Retina (tissue), 1 donor: ENCODE measurements at regions not wholly inside any gene's neighbourhood (a gene's known extent, or its start where the extent isn't known, plus 50 kb on each side); places are given as distances from the start of the nearest gene placed in this dataset.
"Not testable (repeated sequence)": the region's sequence is repeated elsewhere in the genome, so short reads cannot be mapped to it uniquely, and the experiment has no call there.

Experiments
- DNase-seq: peaks from one replicate; pipeline ENCODE4 v3.0.0-alpha.2; 2016

DNA sequence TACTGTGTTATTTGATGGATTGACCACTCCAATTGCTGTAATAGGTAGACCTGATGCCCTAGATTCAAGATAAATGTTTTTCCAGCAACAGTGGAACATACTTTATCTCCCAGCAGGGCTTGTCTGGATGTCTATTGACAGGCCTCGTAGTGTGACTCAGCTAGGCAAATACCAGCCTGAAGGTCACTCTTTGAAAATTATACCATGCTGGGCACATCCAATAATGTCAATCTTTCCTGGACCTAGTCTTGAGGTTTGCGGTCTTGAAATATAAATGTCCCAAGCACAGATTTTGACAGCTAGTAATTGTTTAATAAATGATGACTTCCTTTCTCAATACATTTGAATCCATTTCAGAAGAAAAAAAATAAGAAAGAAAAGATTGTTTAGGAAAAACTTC is 1138.0 kb upstream of the TMPRSS15 start:
- DNase-seq, result no peak

DNA sequence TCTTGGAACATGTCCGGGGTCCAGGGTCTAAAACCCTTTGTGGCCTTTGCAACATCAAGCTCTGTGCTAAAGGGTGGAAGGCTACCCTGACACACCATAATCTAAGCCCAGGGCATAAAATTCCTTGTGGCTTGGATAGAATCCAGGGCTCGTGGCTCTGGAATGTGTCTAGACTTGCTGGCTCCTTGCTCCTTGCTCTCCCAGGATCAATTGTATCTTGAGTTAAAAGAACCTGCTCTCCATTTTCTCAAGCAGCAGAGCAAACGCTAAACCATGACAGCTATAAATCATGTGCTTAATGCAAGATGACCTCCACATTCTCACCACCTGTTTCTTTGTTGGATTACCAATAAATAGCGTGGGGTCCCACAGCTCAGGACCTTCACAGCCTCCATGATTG is 1140.9 kb upstream of the TMPRSS15 start:
- DNase-seq, result not testable (repeated sequence)

DNA sequence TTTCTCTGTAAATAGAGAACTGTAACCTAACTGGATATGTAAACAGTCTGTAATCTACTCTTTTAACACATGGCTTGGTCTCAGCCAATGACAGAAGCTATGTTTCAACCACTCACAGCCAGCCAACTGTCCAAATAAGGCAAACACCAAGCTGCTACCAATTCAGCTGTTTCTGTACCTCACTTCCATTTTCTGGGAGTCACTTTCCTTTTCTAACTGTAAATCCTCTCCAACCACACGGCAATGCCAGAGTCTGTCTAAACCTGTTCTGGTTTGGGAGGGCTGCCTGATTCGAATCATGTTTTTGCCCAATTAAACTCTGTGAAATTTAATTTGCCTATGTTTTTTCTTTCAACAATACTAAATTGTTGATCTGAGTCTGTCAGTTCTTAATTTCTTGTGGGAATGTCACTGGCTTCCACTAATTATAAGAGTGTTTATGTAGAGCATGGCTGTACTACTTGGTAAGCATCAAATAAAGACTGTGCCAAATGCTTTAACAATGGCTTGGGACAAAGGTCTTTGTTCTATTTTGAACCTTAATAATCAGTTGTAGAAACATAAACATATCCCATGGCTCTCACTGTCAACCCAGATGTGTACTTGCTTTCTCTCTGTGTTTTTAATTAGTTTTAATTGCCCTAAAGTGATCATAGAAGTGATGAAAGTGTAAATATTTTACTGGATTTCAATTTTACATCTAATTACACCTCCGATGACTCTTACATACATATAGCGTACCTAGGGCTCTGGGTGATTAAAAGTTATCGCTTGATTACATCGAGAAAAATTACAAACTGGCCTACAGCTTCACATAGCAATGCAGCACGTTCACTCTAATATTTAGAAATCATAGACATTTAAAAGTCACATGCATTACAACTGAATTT is 1144.6 kb upstream of the TMPRSS15 start:
- DNase-seq, result peak; percentile 65

DNA sequence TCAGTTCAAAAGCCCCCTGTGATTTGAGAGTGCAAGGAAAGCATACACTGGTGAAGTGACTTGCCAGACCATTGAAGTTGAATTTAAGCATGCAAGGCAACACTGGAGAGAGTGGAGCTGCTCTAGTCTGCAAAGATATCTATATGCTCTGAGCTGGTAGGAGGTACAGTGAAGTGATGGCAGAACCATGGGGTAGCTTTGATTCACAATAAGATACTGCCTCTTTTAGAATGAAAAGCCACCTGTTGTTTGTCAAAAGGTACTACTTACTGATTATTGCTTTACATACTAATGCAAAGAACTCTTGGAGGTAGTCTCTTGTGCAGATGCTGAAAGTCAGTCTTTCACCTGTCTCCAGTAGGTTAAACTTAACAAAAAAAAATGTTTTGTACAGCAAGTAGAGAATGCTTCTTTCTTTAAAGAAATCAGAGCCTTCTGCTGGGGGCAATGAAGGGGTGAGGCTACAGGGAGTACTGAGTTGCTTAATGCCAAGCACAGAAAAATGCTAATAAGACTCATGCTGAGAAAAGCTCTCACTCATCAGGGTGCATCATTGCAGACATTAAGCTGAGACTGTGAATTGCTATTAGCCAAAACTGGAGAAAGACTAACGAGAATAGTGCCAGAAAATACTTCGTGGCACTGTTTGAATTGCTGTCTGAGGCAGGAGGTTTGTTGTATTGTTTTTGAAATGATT is 1150.5 kb upstream of the TMPRSS15 start:
- DNase-seq, result no peak

DNA sequence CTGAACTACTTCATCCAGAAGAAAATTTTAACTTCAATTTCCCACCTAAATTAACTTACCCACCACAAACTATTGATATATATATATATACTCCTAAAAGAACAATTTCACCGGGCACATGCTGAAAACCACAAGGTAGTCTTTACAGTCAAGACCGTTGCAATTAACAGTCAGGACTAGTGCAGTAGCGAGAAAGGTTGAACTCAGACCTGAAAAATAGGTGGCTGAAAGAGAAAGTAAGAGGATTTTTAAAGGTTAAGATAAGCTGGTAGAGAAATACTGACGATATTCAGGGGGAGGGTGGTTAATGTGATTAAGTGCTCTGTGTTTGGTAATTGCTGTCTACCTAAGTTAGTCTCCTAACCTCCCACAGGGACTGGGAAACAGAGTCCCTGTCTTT is 1153.5 kb upstream of the TMPRSS15 start:
- no peak for DNase-seq

DNA sequence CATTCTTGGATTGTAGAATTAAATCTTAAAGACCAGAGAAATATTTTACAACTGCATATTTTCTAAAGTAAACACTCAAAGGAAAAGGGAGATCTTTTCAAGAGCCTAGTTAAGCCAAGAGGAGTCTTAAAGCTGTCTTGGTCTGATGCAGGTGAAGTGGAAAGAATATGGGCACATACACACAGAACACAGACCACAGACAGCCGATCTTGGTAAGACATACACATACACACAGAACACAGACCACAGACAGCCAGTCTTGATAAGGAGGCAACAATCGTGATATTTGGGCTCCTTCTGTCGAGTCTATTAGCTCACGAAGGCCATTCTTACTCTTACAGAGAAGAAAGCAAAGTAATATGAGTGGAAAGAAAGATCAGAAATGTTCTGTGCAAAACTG is 1153.9 kb upstream of the TMPRSS15 start:
- DNase-seq, result no peak

DNA sequence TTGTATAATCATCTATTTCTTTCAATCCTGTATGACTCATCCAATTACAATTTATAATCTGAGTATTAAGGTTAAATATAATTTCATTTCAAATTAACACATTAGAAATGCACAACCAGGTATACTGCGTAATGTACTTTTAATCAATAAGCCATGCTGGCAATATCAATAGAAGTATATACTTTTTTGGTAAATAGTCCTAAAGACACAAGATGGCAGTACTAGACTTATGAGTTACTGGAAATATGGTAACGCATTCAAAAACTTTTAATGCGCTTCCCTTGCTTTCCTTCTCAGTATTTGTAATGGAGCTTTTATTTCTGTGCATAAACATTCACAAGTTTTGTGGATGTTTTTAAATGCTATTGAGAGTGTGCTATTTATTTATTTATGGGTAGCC is 1162.0 kb upstream of the TMPRSS15 start:
- no peak for DNase-seq

DNA sequence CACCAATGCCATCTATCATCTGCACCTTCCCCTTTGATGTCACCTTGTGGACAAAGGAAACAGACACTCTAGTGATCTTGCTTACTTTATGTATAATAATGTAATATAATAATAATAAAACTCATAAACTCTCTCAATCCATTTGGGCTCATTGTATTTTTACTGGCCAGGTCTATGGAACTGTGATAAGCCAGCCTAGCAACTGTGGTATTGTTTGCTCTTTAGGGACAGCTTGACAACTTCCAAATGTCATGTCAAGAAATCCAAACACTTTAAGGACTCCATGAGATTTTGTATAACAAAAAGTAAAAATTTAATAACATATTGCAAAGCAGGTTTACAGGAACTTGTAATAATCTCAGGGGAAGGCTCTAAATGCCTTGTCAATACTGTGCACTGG is 1163.4 kb upstream of the TMPRSS15 start:
- no peak for DNase-seq

DNA sequence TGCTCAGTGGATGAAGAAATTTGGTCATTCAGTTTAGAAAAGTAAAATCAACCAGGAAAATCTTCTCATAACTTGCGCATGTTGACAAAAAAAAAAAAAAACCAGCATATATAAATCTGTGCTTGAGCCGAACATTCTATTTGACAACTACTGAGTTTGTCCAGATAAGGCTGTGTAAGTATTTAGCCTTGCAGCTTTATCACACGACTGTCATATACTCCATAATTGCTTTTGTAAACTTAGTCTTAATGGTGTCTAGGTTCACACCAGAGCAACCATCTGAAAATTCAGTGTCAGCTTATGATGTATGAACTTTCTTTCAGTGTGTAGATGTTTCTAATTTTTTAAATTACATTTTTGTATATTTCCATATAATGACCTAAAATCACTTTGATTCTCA is 1173.8 kb upstream of the TMPRSS15 start:
- no peak for DNase-seq

DNA sequence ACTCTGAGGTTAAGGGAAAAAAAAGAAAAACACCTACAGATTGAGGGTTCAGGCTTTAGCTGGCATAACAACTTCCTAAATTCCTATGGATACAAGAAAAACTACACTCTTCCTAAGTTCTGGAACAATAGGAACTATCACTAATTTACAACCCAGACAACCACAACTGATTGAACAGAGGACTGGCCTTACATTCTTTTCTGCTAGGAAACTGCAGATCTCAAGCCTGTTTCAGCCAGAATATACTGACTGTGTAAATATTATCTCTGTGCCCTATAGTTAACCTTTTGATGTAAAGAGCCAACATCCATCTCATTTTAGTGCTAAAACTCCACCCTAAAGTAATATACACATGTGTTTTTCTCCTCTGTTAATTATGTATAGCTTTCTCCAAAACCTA is 1186.5 kb upstream of the TMPRSS15 start:
- DNase-seq, result no peak

DNA sequence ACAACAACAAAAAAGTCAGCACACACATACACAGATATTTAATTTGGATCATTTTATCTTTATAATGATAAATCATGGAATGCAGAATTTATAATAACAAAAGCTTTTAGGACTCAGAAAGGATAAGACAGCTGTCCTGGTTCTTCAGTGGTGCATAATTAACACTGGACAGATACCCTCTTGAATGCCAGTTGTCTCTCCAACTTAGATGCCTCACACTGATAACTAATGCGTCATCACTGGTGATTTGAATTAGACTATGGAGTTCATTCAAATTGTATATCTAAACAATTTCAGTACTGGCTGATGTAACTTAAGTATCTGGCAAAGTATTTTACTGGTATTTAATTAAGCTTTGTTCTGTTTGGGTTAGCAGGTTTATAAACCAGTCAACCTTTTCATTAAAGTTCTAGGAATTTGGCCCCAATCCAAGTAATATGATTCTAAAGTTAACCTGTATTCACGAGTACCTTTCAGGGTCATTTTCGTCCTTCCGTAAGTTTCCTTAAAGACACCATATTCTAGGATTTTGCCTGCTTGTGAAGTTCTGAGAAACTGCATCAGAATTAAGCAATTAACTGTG is 1199.5 kb upstream of the TMPRSS15 start:
- DNase-seq, result no peak

DNA sequence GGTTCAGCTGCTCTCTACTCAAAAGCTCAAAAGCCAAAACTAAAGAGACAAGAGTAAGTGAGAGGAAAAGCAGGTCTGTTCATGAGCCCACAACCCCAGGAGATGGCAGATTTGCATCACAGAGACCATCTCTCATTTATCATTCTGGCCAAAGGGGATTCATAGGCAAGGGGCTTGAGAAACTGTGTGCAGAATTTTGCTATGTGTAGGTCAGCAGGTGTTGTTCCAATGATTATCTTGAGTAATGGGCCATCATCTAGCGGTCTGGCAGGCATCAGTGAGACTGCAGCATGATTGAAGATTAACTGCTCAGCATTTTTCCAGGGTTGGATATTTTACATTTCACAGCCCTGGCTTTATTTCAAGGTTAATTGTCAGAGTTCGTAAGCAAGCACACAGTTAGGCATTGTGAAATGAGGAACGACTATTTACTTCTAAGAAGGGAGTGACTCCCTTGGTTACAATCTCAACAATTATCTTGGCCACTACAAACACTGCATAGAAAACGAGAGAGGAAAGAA is 1204.6 kb upstream of the TMPRSS15 start:
- peak; percentile 9 for DNase-seq

DNA sequence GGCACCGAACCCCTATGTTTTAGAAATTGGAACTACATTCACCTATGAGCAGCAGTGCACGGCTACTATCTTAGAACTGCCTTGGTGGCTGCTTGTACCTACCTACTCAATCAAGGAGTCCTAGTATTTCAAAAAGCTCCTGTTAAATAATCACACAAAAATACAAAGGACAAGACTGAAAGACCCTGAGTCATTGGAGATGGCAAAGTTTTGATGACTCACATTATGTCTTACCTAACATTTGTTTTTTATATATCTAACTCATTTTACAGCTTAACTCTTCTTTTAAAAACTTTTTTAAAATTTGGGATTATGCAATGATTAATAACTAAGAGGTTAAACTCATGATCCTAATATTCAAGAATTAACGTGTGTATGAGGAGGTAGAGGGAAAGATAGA is 1206.0 kb upstream of the TMPRSS15 start:
- DNase-seq, result no peak

DNA sequence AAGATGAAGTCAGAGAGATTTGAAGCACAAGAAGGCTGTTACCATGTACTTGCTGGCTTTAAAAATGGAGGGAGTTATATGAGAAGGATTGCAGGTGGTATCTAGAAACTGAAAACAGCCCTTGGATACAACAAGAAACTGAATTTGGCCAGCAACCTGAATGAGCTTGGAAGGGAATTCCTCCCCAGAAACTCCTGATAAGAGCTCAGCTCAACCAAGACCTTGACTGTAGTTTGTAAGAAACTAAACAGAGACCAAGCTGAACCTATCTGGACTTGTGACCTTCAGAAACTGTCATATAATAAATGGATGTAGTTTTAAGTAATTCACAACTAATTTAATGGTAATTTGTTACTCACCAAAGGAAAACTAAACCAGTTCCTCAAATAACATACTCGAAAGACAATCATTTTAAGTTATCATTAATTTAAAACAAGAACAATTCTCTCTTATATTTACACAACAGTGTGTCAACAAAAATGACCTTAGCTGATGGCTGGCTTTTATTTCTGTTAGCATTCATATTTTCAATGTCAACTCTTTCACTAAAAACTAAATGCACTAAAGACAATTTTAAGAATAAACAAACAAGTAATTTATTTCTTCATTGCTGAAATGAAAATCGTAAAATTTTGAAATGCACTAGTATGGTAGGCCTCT is 1218.4 kb upstream of the TMPRSS15 start:
- DNase-seq, result no peak

DNA sequence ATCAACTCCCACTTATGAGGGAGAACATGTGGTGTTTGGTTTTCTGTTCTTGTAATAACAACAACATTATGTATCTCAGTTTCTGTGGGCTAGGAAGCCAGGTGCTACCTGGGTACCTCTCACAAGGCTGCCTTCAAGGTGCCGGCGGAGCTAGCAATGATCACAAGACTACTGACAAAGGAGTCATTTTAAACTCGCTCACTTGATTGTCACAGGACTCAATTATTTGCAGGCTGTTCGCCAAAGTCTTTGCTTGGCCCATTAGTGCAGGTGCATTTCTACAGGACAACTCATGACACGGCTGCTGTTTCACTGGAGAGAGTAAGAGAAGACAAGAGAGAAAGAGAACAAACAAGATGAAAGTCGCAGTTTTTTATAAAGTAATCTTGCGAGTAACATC is 1237.4 kb upstream of the TMPRSS15 start:
- DNase-seq, result no peak

DNA sequence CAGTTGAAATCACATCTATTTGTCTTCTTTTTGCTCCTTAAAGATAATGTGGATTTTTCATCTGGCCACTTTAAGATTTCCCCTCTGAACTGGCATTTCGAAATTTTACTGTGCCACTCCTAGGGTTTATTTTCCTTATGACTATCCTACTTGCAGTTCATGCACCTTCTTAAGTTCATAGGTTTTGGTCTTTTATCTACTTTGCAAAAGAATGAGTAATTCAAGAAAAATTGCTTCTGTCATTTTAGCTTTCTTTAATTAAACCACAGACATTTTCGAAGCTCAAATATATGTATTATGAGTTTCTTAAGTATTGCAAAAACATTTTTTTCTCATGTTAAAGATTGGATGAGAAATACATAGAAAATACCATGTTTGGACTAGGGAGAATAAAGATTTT is 1244.8 kb upstream of the TMPRSS15 start:
- no peak for DNase-seq

DNA sequence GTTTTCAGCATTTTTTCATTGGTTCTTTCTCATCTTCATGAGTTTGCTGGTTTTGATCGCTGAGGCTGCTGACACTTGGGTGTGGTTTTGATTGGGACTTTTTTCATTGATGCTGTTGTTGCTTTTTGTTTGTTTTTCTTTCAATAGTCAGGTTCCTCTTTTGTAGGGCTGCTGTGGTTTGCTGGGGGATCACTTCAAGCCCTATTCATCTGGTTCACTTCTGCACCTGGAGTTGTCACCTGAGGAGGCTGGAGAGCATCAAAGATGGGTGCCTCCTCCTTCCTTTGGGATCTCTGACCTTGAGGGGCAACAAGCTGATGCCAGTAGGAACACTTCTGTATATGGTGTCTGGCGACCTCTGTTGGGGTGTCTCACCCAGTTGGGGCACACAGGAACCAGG is 1279.9 kb upstream of the TMPRSS15 start:
- no peak for DNase-seq

DNA sequence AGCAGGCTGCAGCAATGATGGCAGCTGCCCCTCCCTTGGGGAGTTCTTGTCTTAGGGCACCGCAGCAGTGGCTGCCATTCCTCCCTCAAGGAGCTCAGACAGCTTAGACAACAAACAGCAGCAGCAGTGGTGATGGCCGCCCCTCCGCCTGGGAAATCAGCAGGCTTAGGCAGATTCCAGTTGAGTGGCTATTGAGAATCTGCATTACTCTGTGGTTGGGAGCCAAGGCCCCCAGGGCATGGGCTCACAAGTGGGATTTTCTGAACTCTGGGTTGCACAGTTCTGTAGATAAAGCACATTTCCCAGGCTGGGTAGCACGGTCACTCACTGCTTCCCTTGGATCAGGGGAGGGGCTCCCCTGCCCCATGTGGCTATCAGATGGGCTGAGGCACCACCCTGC is 1280.7 kb upstream of the TMPRSS15 start:
- DNase-seq, result peak; percentile 21

DNA sequence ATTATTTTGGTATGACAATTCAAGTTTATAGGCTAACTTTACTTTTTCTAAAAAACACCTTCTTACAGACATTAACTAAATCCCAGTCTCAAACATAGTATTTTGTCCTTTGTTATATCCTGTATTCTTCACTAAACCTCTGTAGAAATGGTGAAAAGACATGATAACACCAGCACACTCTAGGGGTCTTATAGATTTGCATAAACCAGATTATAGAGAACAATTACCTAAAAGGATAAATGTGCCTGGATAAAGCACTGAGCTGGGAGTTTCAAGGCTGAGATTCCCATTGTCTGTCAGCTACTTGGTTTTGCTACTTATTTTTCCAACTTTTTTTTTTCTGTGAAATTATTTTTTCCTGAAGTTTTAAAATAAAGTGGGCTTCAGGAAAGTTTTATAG is 1288.6 kb upstream of the TMPRSS15 start:
- DNase-seq, result no peak

DNA sequence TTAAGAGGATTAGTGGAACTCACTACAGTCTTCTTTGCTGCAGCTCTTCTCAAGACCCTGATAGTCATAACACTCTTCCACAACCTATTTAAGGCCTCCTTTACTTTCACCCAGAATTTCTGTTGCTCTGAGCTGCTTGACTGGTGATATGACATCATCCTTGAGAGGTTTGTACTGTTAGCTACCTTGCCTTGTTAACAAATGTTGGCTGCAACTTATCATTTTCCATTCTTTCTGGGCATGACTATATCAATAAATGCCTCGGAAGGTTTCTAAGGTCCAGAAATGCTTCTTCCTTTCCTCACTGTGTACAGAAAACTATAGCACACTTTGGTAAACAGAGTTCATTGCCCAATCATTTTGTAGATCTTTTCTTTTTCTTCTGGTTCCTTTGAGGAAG is 1292.2 kb upstream of the TMPRSS15 start:
- DNase-seq, result no peak

DNA sequence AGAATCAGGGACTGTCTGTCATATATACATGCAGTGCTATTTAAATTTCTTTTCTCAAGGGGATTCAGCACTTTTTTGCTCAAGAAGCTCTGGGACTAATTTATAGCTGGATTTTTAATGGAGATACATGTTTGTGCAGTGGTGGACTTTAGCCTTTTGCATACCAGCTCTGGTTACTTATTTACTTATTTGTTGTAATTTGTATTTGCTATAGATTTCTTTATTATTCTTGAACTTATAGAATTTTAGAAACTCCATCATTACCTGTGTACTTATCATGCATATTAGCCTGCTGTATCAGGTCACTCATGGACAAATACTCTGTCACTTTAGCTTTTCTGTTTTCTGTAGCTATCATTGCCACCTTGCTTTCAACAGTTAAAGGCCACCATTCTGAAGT is 1296.9 kb upstream of the TMPRSS15 start:
- no peak for DNase-seq

DNA sequence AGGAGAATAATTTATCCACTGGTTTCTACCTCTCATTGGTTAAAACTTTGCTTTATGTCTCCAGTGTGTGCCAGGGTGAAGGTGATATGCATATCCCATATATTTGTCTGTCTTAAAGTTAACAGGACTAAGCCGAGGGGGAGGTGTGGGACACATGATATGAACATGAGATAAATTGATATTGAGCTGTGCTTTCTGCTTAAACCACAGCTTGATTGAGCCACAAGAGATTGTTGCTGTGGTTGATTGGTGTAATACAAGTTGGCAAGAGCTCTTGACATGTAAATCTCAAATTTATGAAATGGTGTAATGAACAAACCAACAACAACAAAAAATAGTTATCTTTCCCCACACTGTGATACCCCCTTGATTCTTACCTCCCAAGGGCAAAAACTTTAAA is 1295.5 kb upstream of the NCAM2 start:
- DNase-seq, result no peak

DNA sequence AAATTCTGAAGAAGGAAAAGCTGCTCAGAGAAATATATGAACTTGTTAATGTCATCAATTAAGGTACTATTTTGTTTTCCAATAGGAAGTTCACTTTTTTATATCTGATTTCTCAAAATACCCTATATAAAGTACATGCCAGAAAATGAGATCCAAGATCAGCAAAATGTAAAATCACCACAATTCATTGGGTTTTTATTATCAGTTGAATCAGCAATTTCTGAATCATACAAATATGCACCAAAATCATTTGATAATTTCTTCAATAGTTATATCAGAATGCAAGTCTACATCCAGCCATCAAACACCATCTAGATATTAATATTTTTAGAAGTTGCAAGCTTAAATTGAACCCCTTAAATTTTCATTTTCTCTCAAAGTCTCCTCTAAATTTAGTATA is 1293.4 kb upstream of the NCAM2 start:
- DNase-seq, result no peak
